ENCODE measurements at regions not wholly inside any gene's neighbourhood (a gene's known extent, or its start where the extent isn't known, plus 50 kb on each side); places are given as distances from the start of the nearest gene placed in this dataset.
"Not testable (repeated sequence)": the region's sequence is repeated elsewhere in the genome, so short reads cannot be mapped to it uniquely, and the experiment has no call there.

DNA sequence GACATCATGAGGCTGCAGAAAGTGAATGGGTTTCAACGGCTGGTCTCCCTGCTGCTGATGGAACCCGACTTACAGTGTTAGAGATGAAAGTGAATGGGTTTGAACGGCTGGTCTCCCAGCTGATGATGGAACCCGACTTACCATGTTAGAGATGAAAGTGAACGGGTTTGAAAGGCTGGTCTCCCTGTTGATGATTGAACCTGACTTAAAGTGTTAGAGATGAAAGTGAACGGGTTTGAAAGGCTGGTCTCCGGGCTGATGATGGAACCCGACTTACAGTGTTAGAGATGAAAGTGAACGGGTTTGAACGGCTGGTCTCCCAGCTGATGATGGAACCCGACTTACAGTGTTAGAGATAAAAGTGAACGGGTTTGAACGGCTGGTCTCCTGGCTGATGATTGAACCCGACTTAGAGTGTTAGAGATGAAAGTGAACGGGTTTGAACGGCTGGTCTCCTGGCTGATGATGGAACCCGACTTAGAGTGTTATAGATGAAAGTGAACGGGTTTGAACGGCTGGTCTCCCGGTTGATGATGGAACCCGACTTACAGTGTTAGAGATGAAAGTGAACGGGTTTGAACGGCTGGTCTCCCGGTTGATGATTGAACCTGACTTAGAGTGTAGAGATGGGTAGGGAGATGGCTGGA, 76.1 kb upstream of the ALKAL2 start:
- intact Hi-C loops (cut with DNase I), result no loop called here
- DNase-seq, result no peak

DNA sequence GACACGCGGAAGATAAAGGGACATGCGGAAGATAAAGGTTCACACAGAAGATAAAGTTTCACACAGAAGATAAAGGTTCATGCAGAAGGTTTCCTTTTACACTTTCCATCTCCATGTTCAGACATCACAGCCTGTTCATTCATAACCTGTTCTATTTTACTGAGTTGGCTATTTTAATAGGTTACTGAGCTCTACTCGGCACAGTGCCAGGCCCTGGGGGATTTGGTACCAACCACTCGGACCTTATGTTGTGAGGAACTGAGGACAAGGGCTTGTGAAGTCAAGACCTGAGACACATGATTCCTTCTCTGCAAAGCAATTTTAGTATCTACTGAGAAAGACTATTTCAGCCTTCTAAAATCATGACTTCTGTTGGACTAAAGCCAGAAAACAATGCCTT, 75.0 kb upstream of the ALKAL2 start:
- intact Hi-C loops (cut with DNase I), result no loop called here
- no peak for DNase-seq

DNA sequence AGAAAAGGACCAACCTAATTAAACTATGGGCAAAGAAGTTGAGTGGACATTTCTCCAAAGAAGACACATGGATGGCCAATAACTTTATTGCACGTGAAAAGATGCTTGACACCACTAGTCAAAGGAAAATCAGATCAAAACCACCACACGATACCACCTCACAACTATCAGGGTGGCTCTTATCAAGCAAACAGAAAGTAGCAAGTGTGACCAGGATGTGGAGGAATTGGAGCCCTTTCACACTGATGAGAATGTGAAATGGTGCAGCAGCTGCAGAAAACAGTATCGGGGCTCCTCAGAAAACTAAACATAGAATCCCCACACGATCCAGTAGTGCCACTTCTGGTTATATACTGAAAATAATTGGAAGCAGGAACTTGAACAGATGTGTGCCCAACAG, 72.2 kb upstream of the ALKAL2 start:
- DNase-seq, result no peak
- intact Hi-C loops (cut with DNase I), result no loop called here

DNA sequence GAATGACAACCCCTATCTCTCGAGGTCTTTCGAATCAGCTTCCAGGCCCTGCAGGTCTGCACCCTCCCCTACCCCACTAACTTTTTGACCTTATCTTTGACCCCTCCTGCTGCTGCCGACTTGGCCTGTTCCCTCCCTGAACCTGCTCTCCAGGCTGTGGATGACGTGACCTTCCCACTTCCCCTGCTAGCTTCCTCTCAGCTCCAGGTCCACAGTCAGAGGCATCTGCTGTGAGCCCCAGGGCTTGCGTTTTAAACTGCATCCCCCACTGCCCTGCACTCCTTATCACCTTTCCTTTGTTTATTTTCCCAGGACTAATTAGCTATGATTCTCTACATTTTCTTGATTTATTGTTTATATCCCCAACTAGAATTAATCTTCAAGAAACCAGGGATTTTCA, 71.2 kb upstream of the ALKAL2 start:
- intact Hi-C loops (cut with DNase I), result no loop called here
- no peak for DNase-seq

- intact Hi-C loops (cut with DNase I), result no loop called here
- no peak for DNase-seq
Measured at GRCh38 chr2:357811-358210, 69.9 kb upstream of the ALKAL2 start.

DNA sequence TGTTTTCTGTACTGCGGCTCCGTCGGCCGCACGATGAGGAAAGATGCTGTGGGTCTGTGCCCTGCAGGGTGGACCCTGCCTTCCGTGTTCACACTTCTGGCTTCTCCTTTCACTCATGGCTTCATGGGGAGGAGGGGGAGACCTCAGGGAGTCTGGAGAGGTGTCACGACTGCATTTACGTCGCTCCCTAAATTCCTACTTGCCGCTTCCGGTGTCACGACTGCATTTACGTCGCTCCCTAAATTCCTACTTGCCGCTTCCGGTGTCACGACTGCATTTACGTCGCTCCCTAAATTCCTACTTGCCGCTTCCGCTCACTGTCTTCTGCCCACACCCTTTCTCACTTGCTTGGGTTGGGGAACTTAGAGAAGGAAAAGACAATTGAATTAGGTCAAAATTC, 68.4 kb upstream of the ALKAL2 start:
- intact Hi-C loops (cut with DNase I); DNase-seq: not testable (repeated sequence)

DNA sequence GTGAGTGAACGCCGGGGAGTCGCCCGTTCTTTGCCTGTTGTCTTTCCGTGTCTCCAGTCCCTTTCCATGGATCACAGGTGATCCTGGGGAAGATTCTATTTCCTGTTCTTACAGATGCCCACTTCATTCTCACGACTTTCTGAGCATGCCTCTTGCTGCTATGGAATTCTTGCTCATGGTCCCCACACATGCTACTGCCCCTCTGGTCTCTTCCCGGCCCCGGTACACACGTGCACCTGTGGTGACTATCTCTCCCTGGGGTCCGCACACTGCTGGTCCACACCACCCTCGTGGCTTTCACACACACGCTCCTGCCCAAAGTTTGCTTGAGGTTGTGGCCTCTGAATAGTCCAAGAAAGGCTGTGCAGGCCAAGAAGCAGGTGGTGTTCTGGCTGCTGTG, 67.9 kb upstream of the ALKAL2 start:
- DNase-seq, result no peak
- intact Hi-C loops (cut with DNase I), result no loop called here

DNA sequence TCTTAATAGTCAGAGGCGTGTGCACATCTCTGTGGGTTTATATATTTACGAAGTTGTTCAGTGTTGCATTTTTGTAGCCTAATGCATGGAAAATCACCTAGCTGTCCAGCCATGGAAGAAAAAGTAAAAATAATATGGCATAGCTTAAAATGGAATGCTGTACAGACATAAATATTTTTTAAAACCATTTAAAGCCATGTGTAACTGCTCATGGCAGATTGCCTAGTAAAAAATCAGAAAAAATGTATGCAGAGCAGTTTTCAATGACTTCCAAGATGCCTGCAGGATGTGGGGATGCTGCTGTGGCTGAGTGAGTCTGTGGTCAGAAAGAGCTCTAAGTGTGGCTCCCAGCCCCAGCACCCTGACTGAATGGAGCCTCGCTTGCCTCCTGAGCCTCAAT, 64.8 kb upstream of the ALKAL2 start:
- no peak for DNase-seq
- intact Hi-C loops (cut with DNase I), result no loop called here

DNA sequence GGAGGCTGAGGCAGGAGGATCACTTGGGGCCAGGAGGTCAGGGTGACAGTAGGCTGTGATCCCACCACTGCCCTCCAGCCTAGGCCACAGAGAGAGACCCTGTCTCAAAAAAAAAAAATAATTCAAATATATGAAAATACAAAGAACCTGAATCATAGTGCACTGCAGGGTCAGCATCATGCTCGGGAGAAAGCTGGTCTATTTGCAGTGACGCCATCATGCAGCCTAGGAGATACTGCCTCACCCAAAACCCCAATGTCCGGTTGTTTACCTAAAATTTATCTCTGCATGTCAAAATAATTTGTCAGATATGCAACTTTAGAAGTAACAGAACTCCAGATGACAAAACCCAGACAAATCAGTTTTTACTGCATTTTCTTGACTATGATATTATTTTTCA, 61.5 kb upstream of the ALKAL2 start:
- no peak for DNase-seq
- intact Hi-C loops (cut with DNase I), result no loop called here

DNA sequence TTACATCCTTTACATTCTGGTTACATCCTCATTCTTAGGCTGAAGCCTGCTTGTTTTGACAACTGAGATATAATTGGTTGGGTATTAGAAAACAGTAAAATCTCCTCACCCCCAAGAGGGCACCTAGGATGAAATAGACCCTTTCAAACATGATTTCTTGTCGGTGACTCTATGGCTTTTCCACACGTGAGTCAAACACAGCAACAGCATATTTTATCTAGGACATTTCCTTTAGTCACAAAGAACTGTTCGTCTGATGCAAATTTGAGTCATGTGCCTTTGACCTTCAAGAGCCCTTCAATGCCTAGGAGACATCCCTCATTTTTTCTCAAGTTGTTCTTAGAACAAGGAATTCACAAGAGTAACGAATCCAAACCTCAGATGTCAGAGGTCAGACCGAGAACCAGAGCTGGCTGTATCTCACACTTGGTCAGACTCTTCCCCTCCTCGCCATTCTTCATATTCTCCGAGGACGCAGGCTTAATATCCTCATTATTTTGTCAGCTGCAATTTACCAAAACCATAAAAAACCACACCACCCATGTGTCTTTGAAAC, 60.5 kb upstream of the ALKAL2 start:
- intact Hi-C loops (cut with DNase I), result no loop called here
- DNase-seq, result no peak

- intact Hi-C loops (cut with DNase I), result no loop called here
Measured at GRCh38 chr2:344811-345210, 56.9 kb upstream of the ALKAL2 start.

GRCh38 chr2:343355-343754, 55.5 kb upstream of the ALKAL2 start:
- intact Hi-C loops (cut with DNase I), result no loop called here

More at GRCh38 chr2:344811-345210, 56.9 kb upstream of the ALKAL2 start:
- DNase-seq, result no peak

DNA sequence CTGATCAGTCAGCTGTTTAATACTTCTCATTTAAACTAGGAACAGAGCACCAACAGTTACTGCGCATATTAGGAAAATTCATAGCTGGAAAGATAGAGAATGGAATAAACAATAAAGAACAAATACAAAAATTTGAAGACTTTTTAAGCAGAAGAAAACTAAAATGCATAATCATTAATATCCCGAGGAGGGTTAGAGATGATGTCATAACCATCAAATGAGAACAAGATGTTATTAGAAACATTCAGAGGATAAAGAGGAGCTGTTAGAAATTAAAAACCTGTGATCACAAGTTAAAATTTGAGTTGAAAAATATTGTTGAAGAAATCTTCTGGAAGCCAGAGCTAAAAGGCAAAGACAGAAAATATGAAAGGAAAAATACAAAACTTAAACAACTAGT, 54.0 kb upstream of the ALKAL2 start:
- no peak for DNase-seq
- intact Hi-C loops (cut with DNase I), result no loop called here

More at GRCh38 chr2:343355-343754, 55.5 kb upstream of the ALKAL2 start:
- no peak for DNase-seq

GRCh38 chr2:341017-341542, 53.2 kb upstream of the ALKAL2 start:
- intact Hi-C loops (cut with DNase I), result no loop called here
- peak in 1 of 10 donors; percentile 80 for DNase-seq
